Mesothelial cell of epicardium (in vitro differentiated cells): ENCODE measurements at regions not wholly inside any gene's neighbourhood (a gene's known extent, or its start where the extent isn't known, plus 50 kb on each side); places are given as distances from the start of the nearest gene placed in this dataset.

Experiments used
- DNase-seq, 2 experiments: peaks; one replicate each; pipeline ENCODE4 v3.0.0; 2021; ENCODE audit warnings: low spot score in 2 of 2; ENCODE audit not compliant: unreplicated experiment in 2 of 2
- H3K27ac Mint-ChIP-seq: 2 replicates; pipeline ENCODE4 v1.8.0; 2021; ENCODE audit warnings: mixed read lengths
- H3K27me3 Mint-ChIP-seq: 2 replicates; pipeline ENCODE4 v1.8.0; 2021; ENCODE audit warnings: low read depth, mixed read lengths
- H3K36me3 Mint-ChIP-seq: 2 replicates; pipeline ENCODE4 v1.8.0; 2021; ENCODE audit warnings: mixed read lengths
- H3K4me1 Mint-ChIP-seq: 2 replicates; pipeline ENCODE4 v1.8.0; 2021; ENCODE audit warnings: mixed read lengths
- H3K4me3 Mint-ChIP-seq: 2 replicates; pipeline ENCODE4 v1.8.0; 2021; ENCODE audit warnings: mild to moderate bottlenecking, moderate library complexity, mixed read lengths
- H3K9me3 Mint-ChIP-seq: 2 replicates; pipeline ENCODE4 v1.8.0; 2021; ENCODE audit warnings: mixed read lengths
- TF ChIP-seq, protein P1 (sequence below): fragments of 200-600 bp; sonication (generic); IDR thresholded peaks from one replicate; pipeline ENCODE4 v1.5.0; 2021; ENCODE audit warnings: antibody characterized with exemption; ENCODE audit not compliant: unreplicated experiment

DNA sequence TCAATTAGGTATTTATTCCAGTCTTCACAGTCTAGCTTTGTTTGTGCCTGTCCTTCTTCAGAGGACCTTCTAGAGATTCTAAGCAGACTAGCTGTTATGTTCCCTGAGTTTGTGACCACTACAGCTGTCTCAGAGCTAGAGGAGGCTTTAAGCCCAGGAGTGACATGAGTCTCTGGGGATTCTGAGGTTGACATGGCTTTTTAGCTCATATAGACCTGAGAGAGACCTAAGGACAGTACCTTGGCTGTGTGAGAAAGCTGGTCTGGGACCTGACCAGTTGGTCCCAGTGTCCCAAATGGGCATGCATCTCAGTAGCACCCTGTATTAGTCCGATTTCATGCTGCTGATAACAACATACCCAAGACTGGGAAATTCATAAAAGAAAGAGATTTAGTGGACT, 330.2 kb downstream of the DIPK2A start:
- TF ChIP-seq, protein P1, sequence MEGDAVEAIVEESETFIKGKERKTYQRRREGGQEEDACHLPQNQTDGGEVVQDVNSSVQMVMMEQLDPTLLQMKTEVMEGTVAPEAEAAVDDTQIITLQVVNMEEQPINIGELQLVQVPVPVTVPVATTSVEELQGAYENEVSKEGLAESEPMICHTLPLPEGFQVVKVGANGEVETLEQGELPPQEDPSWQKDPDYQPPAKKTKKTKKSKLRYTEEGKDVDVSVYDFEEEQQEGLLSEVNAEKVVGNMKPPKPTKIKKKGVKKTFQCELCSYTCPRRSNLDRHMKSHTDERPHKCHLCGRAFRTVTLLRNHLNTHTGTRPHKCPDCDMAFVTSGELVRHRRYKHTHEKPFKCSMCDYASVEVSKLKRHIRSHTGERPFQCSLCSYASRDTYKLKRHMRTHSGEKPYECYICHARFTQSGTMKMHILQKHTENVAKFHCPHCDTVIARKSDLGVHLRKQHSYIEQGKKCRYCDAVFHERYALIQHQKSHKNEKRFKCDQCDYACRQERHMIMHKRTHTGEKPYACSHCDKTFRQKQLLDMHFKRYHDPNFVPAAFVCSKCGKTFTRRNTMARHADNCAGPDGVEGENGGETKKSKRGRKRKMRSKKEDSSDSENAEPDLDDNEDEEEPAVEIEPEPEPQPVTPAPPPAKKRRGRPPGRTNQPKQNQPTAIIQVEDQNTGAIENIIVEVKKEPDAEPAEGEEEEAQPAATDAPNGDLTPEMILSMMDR: no peak
- Mint-ChIP-seq H3K9me3 (peaks cover 68% of the 10 kb centered on the region), H3K27ac (no peak overlapping the region), H3K4me1 (no peaks in the 10 kb centered on the region), H3K4me3 (no peak overlapping the region), H3K36me3 (peaks cover 18% of the 10 kb centered on the region), H3K27me3 (peaks cover 1% of the 10 kb centered on the region)
- DNase-seq: no peak

DNA sequence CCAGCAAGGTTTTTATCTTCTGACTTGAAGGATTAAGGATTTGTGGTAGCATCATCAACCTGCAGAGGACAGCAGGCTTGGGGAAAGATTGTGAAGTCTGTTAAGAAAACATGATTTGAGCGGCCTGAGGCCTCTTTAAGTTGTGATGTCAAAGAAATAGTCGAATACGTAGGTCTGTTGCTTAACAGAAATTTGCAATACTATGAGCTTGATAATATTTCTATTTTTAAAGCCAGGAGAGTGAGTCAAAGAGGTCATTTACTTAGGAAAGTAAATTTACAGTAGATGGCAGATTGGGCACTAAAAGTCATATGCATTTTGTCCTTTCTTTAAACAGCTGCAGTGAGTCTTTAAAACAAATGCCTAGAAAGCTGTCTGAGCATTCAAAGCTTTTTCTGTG, 336.3 kb downstream of the DIPK2A start:
- H3K4me3 Mint-ChIP-seq: no peak overlapping the region
- peaks cover 39% of the 10 kb centered on the region for H3K9me3 Mint-ChIP-seq
- TF ChIP-seq, protein P1: no peak
- H3K4me1 Mint-ChIP-seq: no peaks in the 10 kb centered on the region
- no peaks in the 10 kb centered on the region for H3K27me3 Mint-ChIP-seq
- peaks cover 8% of the 10 kb centered on the region for H3K36me3 Mint-ChIP-seq
- no peak for DNase-seq
- no peak overlapping the region for H3K27ac Mint-ChIP-seq

DNA sequence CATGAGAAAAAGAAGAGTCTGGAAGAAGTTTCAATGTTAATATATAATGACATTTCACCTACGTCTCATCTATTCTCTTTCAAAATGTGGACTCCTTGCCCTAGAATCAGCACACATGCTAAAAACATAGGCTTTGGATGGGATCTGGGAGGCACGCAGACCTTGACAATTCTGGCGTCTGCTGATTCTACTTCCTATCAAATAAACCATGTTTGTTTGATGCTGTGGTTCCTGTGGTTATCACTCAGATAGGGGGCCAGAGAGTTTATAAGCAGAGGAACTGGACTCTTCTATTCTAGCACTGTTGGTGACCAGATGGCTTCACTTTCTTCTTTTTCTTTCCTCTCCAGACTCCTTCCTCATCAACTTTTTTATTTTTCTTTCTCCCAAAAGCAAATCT, 336.8 kb downstream of the DIPK2A start:
- H3K9me3 Mint-ChIP-seq: peaks cover 37% of the 10 kb centered on the region
- no peak overlapping the region for H3K27ac Mint-ChIP-seq
- H3K36me3 Mint-ChIP-seq: peaks cover 8% of the 10 kb centered on the region
- TF ChIP-seq, protein P1: no peak
- no peak overlapping the region for H3K4me3 Mint-ChIP-seq
- H3K27me3 Mint-ChIP-seq: no peaks in the 10 kb centered on the region
- no peaks in the 10 kb centered on the region for H3K4me1 Mint-ChIP-seq
- DNase-seq: no peak

DNA sequence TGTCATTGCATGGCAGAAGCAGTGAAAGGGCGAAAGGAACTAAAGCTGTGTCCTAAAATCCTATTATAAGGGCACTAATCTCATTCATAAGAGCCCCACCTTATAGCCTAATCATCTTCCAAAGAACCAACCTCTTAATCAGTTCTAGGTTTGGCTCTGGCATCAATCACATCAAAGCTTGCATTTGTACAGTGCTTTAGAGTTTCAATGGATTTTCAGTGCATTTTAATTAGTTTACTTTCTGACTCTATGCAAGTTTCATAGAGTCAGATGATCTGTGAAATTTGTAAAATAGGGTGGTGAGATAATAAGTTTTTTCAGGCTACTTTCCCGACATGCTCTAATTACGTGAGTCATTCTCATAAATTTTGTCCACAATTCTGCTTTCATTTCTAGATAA, 341.1 kb downstream of the DIPK2A start:
- Mint-ChIP-seq H3K27ac (no peak overlapping the region), H3K9me3 (peaks cover 23% of the 10 kb centered on the region), H3K27me3 (no peaks in the 10 kb centered on the region), H3K4me3 (no peak overlapping the region), H3K36me3 (peaks cover 2% of the 10 kb centered on the region), H3K4me1 (no peaks in the 10 kb centered on the region)
- TF ChIP-seq, protein P1: no peak
- DNase-seq: no peak

DNA sequence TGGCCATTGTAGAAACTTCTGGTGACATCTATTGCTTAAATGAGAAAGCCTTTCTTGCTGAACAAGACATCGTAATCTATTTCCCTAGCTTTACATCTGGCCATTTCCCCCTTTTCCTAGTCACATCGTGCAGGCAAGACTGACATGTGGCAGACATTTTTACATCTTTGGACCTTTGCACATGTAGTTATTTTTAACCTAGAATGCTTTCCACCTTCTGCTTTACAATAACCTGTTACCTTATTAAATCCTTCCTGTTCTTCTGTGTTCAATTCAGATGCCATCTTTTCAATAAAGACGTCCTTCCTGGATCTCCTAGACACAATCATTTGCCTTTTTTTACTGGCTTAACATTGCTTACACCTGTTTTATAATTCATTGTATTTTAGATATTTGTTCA, 343.3 kb downstream of the DIPK2A start:
- Mint-ChIP-seq H3K27ac (no peak overlapping the region), H3K4me1 (no peaks in the 10 kb centered on the region), H3K27me3 (no peaks in the 10 kb centered on the region), H3K9me3 (peaks cover 23% of the 10 kb centered on the region), H3K36me3 (peaks cover 2% of the 10 kb centered on the region), H3K4me3 (no peak overlapping the region)
- no peak for DNase-seq
- TF ChIP-seq, protein P1: no peak

DNA sequence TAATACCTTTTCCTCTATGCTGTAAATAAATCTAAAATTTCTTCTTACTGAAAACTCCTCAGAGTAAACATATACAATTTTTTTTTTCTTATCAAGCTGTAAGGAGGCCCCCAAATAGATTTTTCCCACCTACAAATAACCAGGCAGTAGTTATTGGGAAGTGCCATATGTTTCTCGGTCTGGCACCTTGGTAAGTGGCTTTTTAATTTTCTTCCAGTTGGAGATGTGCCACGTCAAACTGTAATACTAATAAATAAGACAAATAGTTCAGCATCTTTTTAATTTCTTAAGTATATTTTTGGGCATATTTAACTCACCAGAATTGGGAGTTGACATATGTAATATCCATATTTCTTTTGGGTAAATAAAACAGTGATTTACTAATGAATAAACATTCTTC, 346.3 kb downstream of the DIPK2A start:
- no peaks in the 10 kb centered on the region for H3K4me1 Mint-ChIP-seq
- TF ChIP-seq, protein P1: no peak
- no peak overlapping the region for H3K4me3 Mint-ChIP-seq
- H3K27ac Mint-ChIP-seq: no peak overlapping the region
- no peaks in the 10 kb centered on the region for H3K36me3 Mint-ChIP-seq
- peaks cover 10% of the 10 kb centered on the region for H3K9me3 Mint-ChIP-seq
- DNase-seq: no peak
- no peaks in the 10 kb centered on the region for H3K27me3 Mint-ChIP-seq
